Liver (tissue), 3 donors: ENCODE measurements at regions not wholly inside any gene's neighbourhood (a gene's known extent, or its start where the extent isn't known, plus 50 kb on each side); places are given as distances from the start of the nearest gene placed in this dataset.
"Not testable (repeated sequence)": the region's sequence is repeated elsewhere in the genome, so short reads cannot be mapped to it uniquely, and the experiment has no call there.

ENCODE experiments used
- ATF3 ChIP-seq: IDR thresholded peaks from 2 replicates; pipeline ENCODE4 v1.6.1; 2016; ENCODE audit warnings: antibody characterized with exemption
- CTCF ChIP-seq: fragments of 150-350 bp; IDR thresholded peaks from 2 replicates; pipeline ENCODE4 v1.5.1; 2017; ENCODE audit warnings: improper control_type of control experiment, low read depth, low read length; ENCODE audit not compliant: missing input control
- FOXA1 ChIP-seq: IDR thresholded peaks from 2 replicates; pipeline ENCODE4 v1.6.1; 2016; ENCODE audit warnings: antibody characterized with exemption
- FOXA2 ChIP-seq: IDR thresholded peaks from 2 replicates; pipeline ENCODE4 v1.6.1; 2016; ENCODE audit warnings: antibody characterized with exemption
- GABPA ChIP-seq, 2 donors: IDR thresholded peaks in 1 of 2; conservative IDR thresholded peaks in 1 of 2; 2 replicates each; pipeline ENCODE4 v1.6.1; 2016; ENCODE audit warnings: antibody characterized with exemption in 2 of 2, mild to moderate bottlenecking in 1 of 2, moderate library complexity in 1 of 2
- JUND ChIP-seq, 2 donors: IDR thresholded peaks; 2 replicates each; pipeline ENCODE4 v1.6.1; 2016; ENCODE audit warnings: antibody characterized with exemption in 2 of 2
- MAX ChIP-seq: IDR thresholded peaks from 2 replicates; pipeline ENCODE4 v1.6.1; 2016; ENCODE audit warnings: antibody characterized with exemption
- RAD21 ChIP-seq, 2 donors: IDR thresholded peaks; 2 replicates each; pipeline ENCODE4 v1.6.1; 2016; ENCODE audit warnings: antibody characterized with exemption in 2 of 2, mild to moderate bottlenecking in 2 of 2
- REST ChIP-seq: IDR thresholded peaks from 2 replicates; pipeline ENCODE4 v1.6.1; 2016; ENCODE audit warnings: antibody characterized with exemption, mild to moderate bottlenecking
- RXRA ChIP-seq, 2 donors: IDR thresholded peaks; 2 replicates each; pipeline ENCODE4 v1.6.1; 2017 to 2018; ENCODE audit warnings: antibody characterized with exemption in 2 of 2, mild to moderate bottlenecking in 1 of 2
- SP1 ChIP-seq: IDR thresholded peaks from 2 replicates; pipeline ENCODE4 v1.6.1; 2018; ENCODE audit warnings: antibody characterized with exemption, mild to moderate bottlenecking
- TAF1 ChIP-seq: conservative IDR thresholded peaks from 2 replicates; pipeline ENCODE4 v1.6.1; 2016; ENCODE audit warnings: antibody characterized with exemption, mild to moderate bottlenecking
- YY1 ChIP-seq: IDR thresholded peaks from 2 replicates; pipeline ENCODE4 v1.6.1; 2016; ENCODE audit warnings: antibody characterized with exemption, mild to moderate bottlenecking
- donor health status: healthy.
- donor health status: healthy.

GRCh38 chr5:27095761-27096160, 57.4 kb upstream of the CDH9 start:
- not testable (repeated sequence) for TF ChIP-seq CTCF; JUND (IDR thresholded peaks at IDR 0.05); ATF3; FOXA1; SP1; YY1; TAF1; RXRA (IDR thresholded peaks at IDR 0.05); MAX; GABPA (IDR thresholded peaks at IDR 0.05 in 1 of 2, conservative IDR thresholded peaks at IDR 0.05 in 1 of 2); REST; FOXA2; RAD21 (IDR thresholded peaks at IDR 0.05)
